ENCODE measurements at regions not wholly inside any gene's neighbourhood (a gene's known extent, or its start where the extent isn't known, plus 50 kb on each side); places are given as distances from the start of the nearest gene placed in this dataset.

- TF ChIP-seq POLR2AphosphoS5 (IDR thresholded peaks at IDR 0.05) (no peak), CTCF (IDR thresholded peaks at IDR 0.05) (no peak), POLR2A (IDR thresholded peaks at IDR 0.05) (no peak)
- no peak for DNase-seq (ENCODE audit: low spot score)
- Histone ChIP-seq H3K27me3 (replicated peaks; ENCODE audit: insufficient read depth) (no peaks in the 10 kb centered on the region), H3K4me3 (no peak overlapping the region), H3K4me1 (replicated peaks) (no peaks in the 10 kb centered on the region), H3K9me3 (no peaks in the 10 kb centered on the region), H3K27ac (no peak overlapping the region), H3K36me3 (no peaks in the 10 kb centered on the region)
- intact Hi-C loops (cut with DNase I) = no loop called here
- 80% methylated on average over 12 of the region's 12 CpGs for WGBS
Observed at GRCh38 chr10:42982891-42983506, 93.9 kb upstream of the RET start.

- no peak overlapping the region for H3K27ac ChIP-seq
- DNase-seq (ENCODE audit: low spot score) = no peak
- intact Hi-C loops (cut with DNase I) = no loop called here
- H3K4me3 ChIP-seq = no peak overlapping the region
- H3K9me3 ChIP-seq = no peaks in the 10 kb centered on the region
- no peaks in the 10 kb centered on the region for H3K36me3 ChIP-seq
- TF ChIP-seq POLR2AphosphoS5 (IDR thresholded peaks at IDR 0.05) (no peak), POLR2A (IDR thresholded peaks at IDR 0.05) (no peak), CTCF (IDR thresholded peaks at IDR 0.05) (no peak)
- WGBS = 94% methylated on average over 6 of the region's 6 CpGs
- H3K4me1 ChIP-seq (replicated peaks) = no peaks in the 10 kb centered on the region
- H3K27me3 ChIP-seq (replicated peaks; ENCODE audit: insufficient read depth) = no peaks in the 10 kb centered on the region
Observed at GRCh38 chr10:42983591-42983990, 93.3 kb upstream of the RET start.

GRCh38 chr10:42984035-42984610 lies 92.7 kb upstream of the RET start:
- intact Hi-C loops (cut with DNase I) = no loop called here
- no peak overlapping the region for H3K4me3 ChIP-seq
- H3K9me3 ChIP-seq = no peaks in the 10 kb centered on the region
- no peaks in the 10 kb centered on the region for H3K27me3 ChIP-seq (replicated peaks; ENCODE audit: insufficient read depth)
- DNase-seq (ENCODE audit: low spot score) = no peak
- H3K27ac ChIP-seq = no peak overlapping the region
- no peaks in the 10 kb centered on the region for H3K4me1 ChIP-seq (replicated peaks)
- H3K36me3 ChIP-seq = no peaks in the 10 kb centered on the region
- no peak for TF ChIP-seq POLR2A (IDR thresholded peaks at IDR 0.05)
- TF ChIP-seq CTCF (IDR thresholded peaks at IDR 0.05) = no peak
- TF ChIP-seq POLR2AphosphoS5 (IDR thresholded peaks at IDR 0.05) = no peak
- 72% methylated on average over 8 of the region's 8 CpGs for WGBS

GRCh38 chr10:42984761-42985325 lies 92.0 kb upstream of the RET start:
- no peak for DNase-seq (ENCODE audit: low spot score)
- H3K27me3 ChIP-seq (replicated peaks; ENCODE audit: insufficient read depth) = no peaks in the 10 kb centered on the region
- no peaks in the 10 kb centered on the region for H3K36me3 ChIP-seq
- H3K9me3 ChIP-seq = no peaks in the 10 kb centered on the region
- H3K4me3 ChIP-seq = no peak overlapping the region
- intact Hi-C loops (cut with DNase I) = no loop called here
- 96% methylated on average over 10 of the region's 13 CpGs for WGBS
- TF ChIP-seq POLR2A (IDR thresholded peaks at IDR 0.05) (no peak), CTCF (IDR thresholded peaks at IDR 0.05) (no peak), POLR2AphosphoS5 (IDR thresholded peaks at IDR 0.05) (no peak)
- no peak overlapping the region for H3K27ac ChIP-seq
- no peaks in the 10 kb centered on the region for H3K4me1 ChIP-seq (replicated peaks)

Measured in prostate gland (tissue), 2 donors.